GM19043 (cell line): ENCODE measurements at regions not wholly inside any gene's neighbourhood (a gene's known extent, or its start where the extent isn't known, plus 50 kb on each side); places are given as distances from the start of the nearest gene placed in this dataset.

Source experiments
- ATAC-seq: cut with Tn5 transposase; IDR thresholded peaks from one replicate; pipeline ENCODE4 v1.9.1; 2021; ENCODE audit warnings: low read depth; ENCODE audit not compliant: unreplicated experiment

GRCh38 chr3:187968883-187969580, 184.9 kb upstream of the LPP start:
- no peak for ATAC-seq

- ATAC-seq: no peak
Observed at GRCh38 chr3:187969581-187969950, 184.4 kb upstream of the LPP start.

GRCh38 chr3:187970106-187970505, 183.9 kb upstream of the LPP start:
- no peak for ATAC-seq

GRCh38 chr3:187971629-187972028, 182.3 kb upstream of the LPP start:
- ATAC-seq: no peak

GRCh38 chr3:187972454-187972853, 181.5 kb upstream of the LPP start:
- ATAC-seq: no peak

- ATAC-seq: no peak
Observed at GRCh38 chr3:187973977-187974870, 179.7 kb upstream of the LPP start.

GRCh38 chr3:187974871-187975271, 179.1 kb upstream of the LPP start:
- no peak for ATAC-seq

- no peak for ATAC-seq
Observed at GRCh38 chr3:187975561-187976364, 178.2 kb upstream of the LPP start.

GRCh38 chr3:187976365-187976900, 177.5 kb upstream of the LPP start:
- ATAC-seq: no peak

- no peak for ATAC-seq
Observed at GRCh38 chr3:187977659-187978058, 176.3 kb upstream of the LPP start.

- no peak for ATAC-seq
Observed at GRCh38 chr3:187978433-187979011, 175.4 kb upstream of the LPP start.

GRCh38 chr3:187979564-187979963, 174.4 kb upstream of the LPP start:
- ATAC-seq: no peak

GRCh38 chr3:187980861-187981260, 173.1 kb upstream of the LPP start:
- no peak for ATAC-seq

- no peak for ATAC-seq
Observed at GRCh38 chr3:187982142-187982541, 171.8 kb upstream of the LPP start.

- ATAC-seq: no peak
Observed at GRCh38 chr3:187983484-187984124, 170.4 kb upstream of the LPP start.

- no peak for ATAC-seq
Observed at GRCh38 chr3:187985647-187986046, 168.3 kb upstream of the LPP start.

GRCh38 chr3:187986514-187986934, 167.4 kb upstream of the LPP start:
- ATAC-seq: no peak

GRCh38 chr3:187987187-187987586, 166.8 kb upstream of the LPP start:
- ATAC-seq: no peak

GRCh38 chr3:187987924-187988323, 166.0 kb upstream of the LPP start:
- no peak for ATAC-seq

- ATAC-seq: no peak
Observed at GRCh38 chr3:187989575-187990153, 164.3 kb upstream of the LPP start.
